ENCODE measurements at regions not wholly inside any gene's neighbourhood (a gene's known extent, or its start where the extent isn't known, plus 50 kb on each side); places are given as distances from the start of the nearest gene placed in this dataset.
"Not testable (repeated sequence)": the region's sequence is repeated elsewhere in the genome, so short reads cannot be mapped to it uniquely, and the experiment has no call there.

DNA sequence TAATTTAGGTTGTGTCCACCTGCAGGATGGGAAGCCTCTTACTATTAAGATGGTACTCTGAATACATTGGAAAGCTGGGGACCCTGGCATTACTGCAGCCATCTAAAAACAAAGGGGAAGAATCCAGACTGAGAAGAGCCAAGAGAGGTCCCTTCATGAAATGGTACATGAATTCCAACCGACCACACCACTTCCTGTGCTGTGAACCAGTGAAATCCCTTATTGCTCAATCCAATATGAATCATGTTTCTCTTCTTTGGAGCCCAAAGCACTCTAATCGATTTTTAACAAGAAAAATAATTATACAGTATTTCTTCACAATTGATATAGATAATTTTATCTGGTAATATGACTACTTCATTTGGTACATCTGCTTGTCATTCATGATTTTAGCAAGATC lies 479.7 kb upstream of the RAB6C start:
- Histone ChIP-seq H3K27me3 (ENCODE audit: control insufficient read depth in 2 of 2, insufficient read depth in 2 of 2, low read length in 2 of 2) (no peaks in the 10 kb centered on the region), H3K4me1 (ENCODE audit: control insufficient read depth in 2 of 2, insufficient read depth in 2 of 2, low read length in 2 of 2) (no peaks in the 10 kb centered on the region), H3K9me3 (ENCODE audit: control insufficient read depth in 2 of 3, low read length in 3 of 3) (no peaks in the 10 kb centered on the region), H3K4me3 (ENCODE audit: low read length) (no peak overlapping the region), H3K36me3 (ENCODE audit: control insufficient read depth in 2 of 3, insufficient read depth in 3 of 3, low read length in 3 of 3) (no peaks in the 10 kb centered on the region), H3K27ac (ENCODE audit: low read depth, low read length) (no peak overlapping the region)
- H3K4me3 Mint-ChIP-seq = no peak overlapping the region
- H3K27me3 Mint-ChIP-seq = peaks cover 0 to 4% (median 0%) of the 10 kb centered on the region in 5 donors
- H3K9me3 Mint-ChIP-seq = peaks cover 0 to 4% (median 0%) of the 10 kb centered on the region in 11 donors
- no peaks in the 10 kb centered on the region for H3K36me3 Mint-ChIP-seq
- no peak for DNase-seq
- no peak for ATAC-seq
- no peaks in the 10 kb centered on the region for H3K4me1 Mint-ChIP-seq
- intact Hi-C loops (cut with micrococcal nuclease) = no loop called here
- POLR2A ChIA-PET = no interaction called here
- no peak overlapping the region for H3K27ac Mint-ChIP-seq
- CTCF ChIA-PET = no interaction called here

DNA sequence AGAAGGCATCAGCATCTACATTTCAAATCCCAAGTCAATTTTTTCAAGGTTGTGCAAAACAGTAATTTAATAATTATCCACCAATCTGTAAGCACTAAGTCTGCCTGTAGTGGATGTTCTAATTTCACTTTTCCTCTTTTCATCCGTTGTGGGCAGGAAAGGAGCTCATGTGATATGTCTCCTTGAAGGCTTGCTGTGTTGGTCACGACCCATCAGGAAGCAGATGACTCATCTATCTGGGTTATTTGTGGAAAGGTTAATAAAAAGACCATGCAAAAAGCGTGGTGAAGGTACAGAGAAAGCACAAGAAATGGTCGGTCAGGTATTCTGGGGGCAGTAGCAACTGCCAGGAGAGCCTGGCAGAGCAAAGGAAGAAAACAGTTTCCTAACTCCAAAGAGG lies 476.7 kb upstream of the RAB6C start:
- Mint-ChIP-seq H3K4me1 (no peaks in the 10 kb centered on the region), H3K9me3 (peaks cover 0 to 7% (median 0%) of the 10 kb centered on the region in 11 donors), H3K4me3 (no peak overlapping the region), H3K27me3 (peaks cover 0 to 7% (median 5%) of the 10 kb centered on the region in 5 donors), H3K27ac (no peak overlapping the region), H3K36me3 (no peaks in the 10 kb centered on the region)
- Histone ChIP-seq H3K4me3 (ENCODE audit: low read length) (no peak overlapping the region), H3K27ac (ENCODE audit: low read depth, low read length) (no peak overlapping the region), H3K36me3 (ENCODE audit: control insufficient read depth in 2 of 3, insufficient read depth in 3 of 3, low read length in 3 of 3) (no peaks in the 10 kb centered on the region), H3K9me3 (ENCODE audit: control insufficient read depth in 2 of 3, low read length in 3 of 3) (no peaks in the 10 kb centered on the region), H3K4me1 (ENCODE audit: control insufficient read depth in 2 of 2, insufficient read depth in 2 of 2, low read length in 2 of 2) (no peaks in the 10 kb centered on the region), H3K27me3 (ENCODE audit: control insufficient read depth in 2 of 2, insufficient read depth in 2 of 2, low read length in 2 of 2) (no peaks in the 10 kb centered on the region)
- intact Hi-C loops (cut with micrococcal nuclease) = no loop called here
- ATAC-seq (no peak), DNase-seq (no peak)
- POLR2A ChIA-PET = no interaction called here
- CTCF ChIA-PET = no interaction called here

- no peaks in the 10 kb centered on the region for H3K36me3 Mint-ChIP-seq
- intact Hi-C loops (cut with micrococcal nuclease) = no loop called here
- Histone ChIP-seq H3K9me3 (ENCODE audit: control insufficient read depth in 2 of 3, low read length in 3 of 3) (no peaks in the 10 kb centered on the region), H3K4me1 (ENCODE audit: control insufficient read depth in 2 of 2, insufficient read depth in 2 of 2, low read length in 2 of 2) (no peaks in the 10 kb centered on the region), H3K27ac (ENCODE audit: low read depth, low read length) (no peak overlapping the region), H3K4me3 (ENCODE audit: low read length) (no peak overlapping the region), H3K36me3 (ENCODE audit: control insufficient read depth in 2 of 3, insufficient read depth in 3 of 3, low read length in 3 of 3) (no peaks in the 10 kb centered on the region), H3K27me3 (ENCODE audit: control insufficient read depth in 2 of 2, insufficient read depth in 2 of 2, low read length in 2 of 2) (no peaks in the 10 kb centered on the region)
- peaks cover 0 to 12% (median 0%) of the 10 kb centered on the region in 11 donors for H3K9me3 Mint-ChIP-seq
- H3K4me3 Mint-ChIP-seq = no peak overlapping the region
- no peak overlapping the region for H3K27ac Mint-ChIP-seq
- ChIA-PET POLR2A (no interaction called here), CTCF (no interaction called here)
- DNase-seq = no peak
- no peaks in the 10 kb centered on the region for H3K4me1 Mint-ChIP-seq
- peaks cover 0 to 7% (median 5%) of the 10 kb centered on the region in 5 donors for H3K27me3 Mint-ChIP-seq
- no peak for ATAC-seq
These were observed 474.8 kb upstream of the RAB6C start for GRCh38 chr2:129504646-129505045.

- CTCF ChIA-PET = no interaction called here
- Histone ChIP-seq H3K9me3 (ENCODE audit: control insufficient read depth in 2 of 3, low read length in 3 of 3) (no peaks in the 10 kb centered on the region), H3K27me3 (ENCODE audit: control insufficient read depth in 2 of 2, insufficient read depth in 2 of 2, low read length in 2 of 2) (no peaks in the 10 kb centered on the region), H3K27ac (ENCODE audit: low read depth, low read length) (no peak overlapping the region), H3K36me3 (ENCODE audit: control insufficient read depth in 2 of 3, insufficient read depth in 3 of 3, low read length in 3 of 3) (no peaks in the 10 kb centered on the region), H3K4me1 (ENCODE audit: control insufficient read depth in 2 of 2, insufficient read depth in 2 of 2, low read length in 2 of 2) (no peaks in the 10 kb centered on the region), H3K4me3 (ENCODE audit: low read length) (no peak overlapping the region)
- no peak overlapping the region for H3K27ac Mint-ChIP-seq
- DNase-seq (no peak), ATAC-seq (no peak)
- POLR2A ChIA-PET = no interaction called here
- intact Hi-C loops (cut with micrococcal nuclease) = no loop called here
- peaks cover 2 to 24% (median 9%) of the 10 kb centered on the region in 11 donors for H3K9me3 Mint-ChIP-seq
- no peaks in the 10 kb centered on the region for H3K36me3 Mint-ChIP-seq
- H3K27me3 Mint-ChIP-seq = peaks cover 0 to 5% (median 0%) of the 10 kb centered on the region in 5 donors
- H3K4me3 Mint-ChIP-seq = no peak overlapping the region
- H3K4me1 Mint-ChIP-seq = no peaks in the 10 kb centered on the region
These were observed 460.5 kb upstream of the RAB6C start for GRCh38 chr2:129518937-129519336.

DNA sequence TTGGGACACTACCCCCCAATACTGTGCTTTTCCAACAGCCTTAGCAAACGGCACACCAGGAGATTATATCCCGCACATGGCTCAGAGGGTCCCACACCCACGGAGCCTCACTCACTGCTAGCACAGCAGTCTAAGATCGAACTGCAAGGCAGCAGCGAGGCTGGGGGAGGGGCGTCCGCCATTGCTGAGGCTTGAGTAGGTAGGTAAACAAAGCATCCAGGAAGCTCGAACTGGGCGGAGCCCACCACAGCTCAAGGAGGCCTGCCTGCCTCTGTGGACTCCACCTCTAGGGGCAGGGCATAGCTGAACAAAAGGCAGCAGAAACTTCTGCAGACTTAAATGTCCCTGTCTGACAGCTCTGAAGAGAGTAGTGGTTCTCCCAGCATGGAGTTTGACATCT lies 447.3 kb upstream of the RAB6C start:
- DNase-seq; H3K36me3 Mint-ChIP-seq; H3K27ac ChIP-seq (ENCODE audit: low read depth, low read length); H3K36me3 ChIP-seq (ENCODE audit: control insufficient read depth in 2 of 3, insufficient read depth in 3 of 3, low read length in 3 of 3); H3K4me1 ChIP-seq (ENCODE audit: control insufficient read depth in 2 of 2, insufficient read depth in 2 of 2, low read length in 2 of 2); POLR2A ChIA-PET; H3K9me3 ChIP-seq (ENCODE audit: control insufficient read depth in 2 of 3, low read length in 3 of 3); H3K27me3 Mint-ChIP-seq; H3K4me3 Mint-ChIP-seq; H3K27ac Mint-ChIP-seq; intact Hi-C loops (cut with micrococcal nuclease); ATAC-seq; CTCF ChIA-PET; H3K27me3 ChIP-seq (ENCODE audit: control insufficient read depth in 2 of 2, insufficient read depth in 2 of 2, low read length in 2 of 2); H3K4me3 ChIP-seq (ENCODE audit: low read length); H3K4me1 Mint-ChIP-seq: not testable (repeated sequence)
- peaks cover 1 to 27% (median 6%) of the 10 kb centered on the region in 11 donors for H3K9me3 Mint-ChIP-seq

- intact Hi-C loops (cut with micrococcal nuclease) = no loop called here
- H3K36me3 Mint-ChIP-seq = no peaks in the 10 kb centered on the region
- peaks cover 0 to 23% (median 8%) of the 10 kb centered on the region in 5 donors for H3K27me3 Mint-ChIP-seq
- ChIA-PET CTCF (no interaction called here), POLR2A (no interaction called here)
- H3K4me3 Mint-ChIP-seq = no peak overlapping the region
- no peak overlapping the region for H3K27ac ChIP-seq (ENCODE audit: low read depth, low read length)
- H3K4me1 ChIP-seq (ENCODE audit: control insufficient read depth in 2 of 2, insufficient read depth in 2 of 2, low read length in 2 of 2) = no peaks in the 10 kb centered on the region
- H3K27ac Mint-ChIP-seq = no peak overlapping the region
- peaks cover 0 to 10% (median 3%) of the 10 kb centered on the region in 11 donors for H3K9me3 Mint-ChIP-seq
- no peak for DNase-seq
- no peaks in the 10 kb centered on the region for H3K27me3 ChIP-seq (ENCODE audit: control insufficient read depth in 2 of 2, insufficient read depth in 2 of 2, low read length in 2 of 2)
- H3K4me1 Mint-ChIP-seq = no peaks in the 10 kb centered on the region
- H3K9me3 ChIP-seq (ENCODE audit: control insufficient read depth in 2 of 3, low read length in 3 of 3) = no peaks in the 10 kb centered on the region
- no peak for ATAC-seq
- H3K36me3 ChIP-seq (ENCODE audit: control insufficient read depth in 2 of 3, insufficient read depth in 3 of 3, low read length in 3 of 3) = no peaks in the 10 kb centered on the region
- no peak overlapping the region for H3K4me3 ChIP-seq (ENCODE audit: low read length)
These were observed 430.6 kb upstream of the RAB6C start for GRCh38 chr2:129548880-129549279.

DNA sequence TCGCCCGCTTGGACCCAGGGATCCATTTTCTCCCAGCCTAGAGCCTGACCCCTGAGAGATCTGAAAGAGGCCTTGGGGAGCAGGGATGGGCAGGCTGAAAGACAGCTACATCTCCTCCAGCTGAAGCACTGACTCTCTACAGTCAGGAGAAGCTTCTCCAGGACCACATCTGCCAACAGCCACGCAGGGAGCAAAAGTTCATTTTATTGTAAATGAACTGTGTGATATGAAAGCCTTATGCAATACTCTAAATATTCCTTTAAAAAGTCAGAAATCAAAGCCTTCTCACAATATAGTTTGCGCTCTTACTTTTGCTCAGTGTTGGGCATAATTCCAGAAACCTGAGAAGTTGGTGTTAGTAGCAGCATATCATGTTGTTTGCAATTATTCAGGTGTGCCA lies 428.9 kb upstream of the RAB6C start:
- Mint-ChIP-seq H3K4me3 (no peak overlapping the region), H3K4me1 (no peaks in the 10 kb centered on the region), H3K27ac (no peak overlapping the region), H3K27me3 (peaks cover 0 to 23% (median 12%) of the 10 kb centered on the region in 5 donors), H3K9me3 (peaks cover 0 to 12% (median 2%) of the 10 kb centered on the region in 11 donors), H3K36me3 (no peaks in the 10 kb centered on the region)
- H3K4me1 ChIP-seq (ENCODE audit: control insufficient read depth in 2 of 2, insufficient read depth in 2 of 2, low read length in 2 of 2) = no peaks in the 10 kb centered on the region
- H3K36me3 ChIP-seq (ENCODE audit: control insufficient read depth in 2 of 3, insufficient read depth in 3 of 3, low read length in 3 of 3) = no peaks in the 10 kb centered on the region
- no peaks in the 10 kb centered on the region for H3K9me3 ChIP-seq (ENCODE audit: control insufficient read depth in 2 of 3, low read length in 3 of 3)
- no peak overlapping the region for H3K4me3 ChIP-seq (ENCODE audit: low read length)
- ChIA-PET POLR2A (no interaction called here), CTCF (no interaction called here)
- H3K27ac ChIP-seq (ENCODE audit: low read depth, low read length) = no peak overlapping the region
- no peak for ATAC-seq
- DNase-seq = no peak
- no peaks in the 10 kb centered on the region for H3K27me3 ChIP-seq (ENCODE audit: control insufficient read depth in 2 of 2, insufficient read depth in 2 of 2, low read length in 2 of 2)
- intact Hi-C loops (cut with micrococcal nuclease) = no loop called here

Measured in naive thymus-derived CD4-positive, alpha-beta T cell (primary cell).